ENCODE measurements at regions not wholly inside any gene's neighbourhood (a gene's known extent, or its start where the extent isn't known, plus 50 kb on each side); places are given as distances from the start of the nearest gene placed in this dataset.

DNA sequence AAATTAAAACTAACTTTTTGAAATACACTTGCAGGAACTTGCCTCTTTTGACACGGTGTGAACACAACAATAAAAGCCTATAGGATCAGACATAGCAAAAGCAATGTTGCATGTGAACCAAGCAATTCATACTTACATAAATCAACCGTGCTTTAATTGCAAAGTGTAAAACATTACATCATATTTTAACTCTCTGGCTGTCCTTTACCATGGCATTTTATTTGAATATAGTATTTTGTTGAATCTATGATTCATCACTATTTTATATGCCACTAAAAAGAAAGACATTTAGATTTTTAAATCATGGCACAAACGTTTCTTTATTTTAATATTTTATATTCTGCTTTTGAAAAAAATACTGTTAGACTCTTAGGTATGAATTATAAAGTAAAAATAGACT is 757.0 kb upstream of the KCND2 start:
- TF ChIP-seq POLR2A (IDR thresholded peaks at IDR 0.05; ENCODE audit: low read depth, low read length) (no peak), POLR2AphosphoS5 (IDR thresholded peaks at IDR 0.05; ENCODE audit: low read depth, low read length) (no peak), PAX5 (IDR thresholded peaks at IDR 0.05; ENCODE audit: insufficient read depth, low read length, severe bottlenecking) (no peak), TAF1 (IDR thresholded peaks at IDR 0.05; ENCODE audit: low read depth, low read length) (no peak), POU2F2 (IDR thresholded peaks at IDR 0.05; ENCODE audit: low read depth, low read length) (no peak), SPI1 (IDR thresholded peaks at IDR 0.05; ENCODE audit: low read depth, low read length) (no peak)
